ENCODE measurements at regions not wholly inside any gene's neighbourhood (a gene's known extent, or its start where the extent isn't known, plus 50 kb on each side); places are given as distances from the start of the nearest gene placed in this dataset.

DNA sequence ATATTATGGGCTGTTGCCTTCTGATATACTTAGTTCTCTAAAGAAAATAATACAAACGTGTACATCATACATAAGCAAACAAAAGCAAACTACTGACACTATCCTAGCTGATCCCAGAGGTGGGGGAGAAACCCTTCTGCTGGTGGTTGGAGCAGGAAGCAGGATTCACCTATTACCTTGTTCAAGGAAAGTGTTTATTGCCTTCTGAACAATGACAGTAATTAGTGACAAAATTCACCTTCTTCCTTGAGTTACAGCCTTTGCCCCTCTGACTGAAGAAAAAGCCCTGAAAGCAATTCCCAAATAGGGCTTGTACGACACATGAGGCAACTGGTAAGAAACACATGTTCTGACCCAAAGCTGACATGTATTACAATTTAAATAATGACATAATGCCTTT is 118.8 kb upstream of the AKR1E2 start:
- H2BK5ac ChIP-seq (ENCODE audit: insufficient read length, low read length): no peak overlapping the region
- no peak overlapping the region for H3T11ph ChIP-seq (ENCODE audit: low read length)
- H4K20me1 ChIP-seq (ENCODE audit: control insufficient read depth, insufficient read depth, insufficient read length): no peaks in the 10 kb centered on the region
- no peak overlapping the region for H3K9ac ChIP-seq (ENCODE audit: extremely low read depth, insufficient read length, low read length)
- Mint-ChIP-seq H3K4me3 (no peak overlapping the region), H3K4me1 (no peaks in the 10 kb centered on the region), H3K27ac (no peak overlapping the region), H3K27me3 (ENCODE audit: low read depth) (no peaks in the 10 kb centered on the region), H3K36me3 (ENCODE audit: insufficient read depth in 1 of 3, low read depth in 3 of 3) (no peaks in the 10 kb centered on the region), H3K9me3 (no peaks in the 10 kb centered on the region)
- no peak overlapping the region for H4K5ac ChIP-seq (ENCODE audit: insufficient read length, low read depth, low read length)
- no CpG with 5 or more reads among the region's 2 CpGs for WGBS (ENCODE audit: extremely low coverage, insufficient read length, low lambda C conversion rate)
- H3K27ac ChIP-seq (ENCODE audit: insufficient read length, low read depth, low read length): no peak overlapping the region
- H4K91ac ChIP-seq (ENCODE audit: insufficient read length, low read depth, low read length): no peak overlapping the region
- no peak overlapping the region for H3K4ac ChIP-seq (ENCODE audit: low read depth, low read length)
- no peak overlapping the region for H2BK15ac ChIP-seq (ENCODE audit: low read depth, low read length)
- H3K56ac ChIP-seq (ENCODE audit: insufficient read length, low read depth, low read length): no peak overlapping the region
- no peaks in the 10 kb centered on the region for H3K27me3 ChIP-seq (ENCODE audit: insufficient read depth, low read length)
- H3K4me2 ChIP-seq (ENCODE audit: insufficient read depth, insufficient read length, low read length): no peak overlapping the region
- no peak for DNase-seq
- H3K79me2 ChIP-seq (ENCODE audit: insufficient read depth, low read length): no peaks in the 10 kb centered on the region
- H3K23ac ChIP-seq (ENCODE audit: insufficient read length, low read depth, low read length): no peak overlapping the region
- no peak overlapping the region for H2BK120ac ChIP-seq (ENCODE audit: low read depth, low read length, poor library complexity, severe bottlenecking)
- no peak overlapping the region for H2BK12ac ChIP-seq (ENCODE audit: insufficient read length, low read depth, low read length)
- no peak overlapping the region for H2BK20ac ChIP-seq (ENCODE audit: low read depth, low read length, poor library complexity, severe bottlenecking)
- H2AFZ ChIP-seq (ENCODE audit: low read length): no peak overlapping the region
- no peaks in the 10 kb centered on the region for H3K9me3 ChIP-seq (ENCODE audit: control insufficient read depth, low read depth, low read length)
- H4K8ac ChIP-seq (replicated peaks; ENCODE audit: insufficient read length, low read depth, low read length): no peak overlapping the region
- TF ChIP-seq, protein P1, sequence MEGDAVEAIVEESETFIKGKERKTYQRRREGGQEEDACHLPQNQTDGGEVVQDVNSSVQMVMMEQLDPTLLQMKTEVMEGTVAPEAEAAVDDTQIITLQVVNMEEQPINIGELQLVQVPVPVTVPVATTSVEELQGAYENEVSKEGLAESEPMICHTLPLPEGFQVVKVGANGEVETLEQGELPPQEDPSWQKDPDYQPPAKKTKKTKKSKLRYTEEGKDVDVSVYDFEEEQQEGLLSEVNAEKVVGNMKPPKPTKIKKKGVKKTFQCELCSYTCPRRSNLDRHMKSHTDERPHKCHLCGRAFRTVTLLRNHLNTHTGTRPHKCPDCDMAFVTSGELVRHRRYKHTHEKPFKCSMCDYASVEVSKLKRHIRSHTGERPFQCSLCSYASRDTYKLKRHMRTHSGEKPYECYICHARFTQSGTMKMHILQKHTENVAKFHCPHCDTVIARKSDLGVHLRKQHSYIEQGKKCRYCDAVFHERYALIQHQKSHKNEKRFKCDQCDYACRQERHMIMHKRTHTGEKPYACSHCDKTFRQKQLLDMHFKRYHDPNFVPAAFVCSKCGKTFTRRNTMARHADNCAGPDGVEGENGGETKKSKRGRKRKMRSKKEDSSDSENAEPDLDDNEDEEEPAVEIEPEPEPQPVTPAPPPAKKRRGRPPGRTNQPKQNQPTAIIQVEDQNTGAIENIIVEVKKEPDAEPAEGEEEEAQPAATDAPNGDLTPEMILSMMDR (conservative IDR thresholded peaks at IDR 0.05): no peak
- no peak overlapping the region for H3K14ac ChIP-seq (ENCODE audit: insufficient read depth, low read length)
- H3K18ac ChIP-seq (ENCODE audit: insufficient read length, low read depth, low read length): no peak overlapping the region
- H3K79me1 ChIP-seq (ENCODE audit: insufficient read depth, low read depth, low read length, poor library complexity, severe bottlenecking): no peaks in the 10 kb centered on the region
- H3K4me1 ChIP-seq (ENCODE audit: insufficient read depth, low read length): no peaks in the 10 kb centered on the region
- no peak overlapping the region for H2AK5ac ChIP-seq (ENCODE audit: insufficient read length, low read length)
- no peaks in the 10 kb centered on the region for H3K23me2 ChIP-seq (ENCODE audit: insufficient read length, low read depth, low read length, poor library complexity, severe bottlenecking)
